A673 (cell line): ENCODE measurements at regions not wholly inside any gene's neighbourhood (a gene's known extent, or its start where the extent isn't known, plus 50 kb on each side); places are given as distances from the start of the nearest gene placed in this dataset.

Experiments
- CTCF ChIP-seq: fragments of 300-800, 200-600 bp; sonication (generic); conservative IDR thresholded peaks from 2 replicates; pipeline ENCODE4 v1.5.1; 2017; ENCODE audit warnings: low read depth, mild to moderate bottlenecking, antibody characterized with exemption, low read length, moderate library complexity, mixed read lengths
- EZH2 ChIP-seq: fragments of 200-600 bp; sonication (generic); IDR thresholded peaks from 2 replicates; pipeline ENCODE4 v1.6.1; 2017; ENCODE audit warnings: borderline replicate concordance, low read depth, mild to moderate bottlenecking, mixed read lengths, antibody characterized with exemption, low read length; ENCODE audit not compliant: poor library complexity, severe bottlenecking

GRCh38 chr10:6987536-6987945 is 407.5 kb upstream of the PRKCQ start:
- TF ChIP-seq CTCF (no peak), EZH2 (no peak)
